Astrocyte of the spinal cord (primary cell): ENCODE measurements at regions not wholly inside any gene's neighbourhood (a gene's known extent, or its start where the extent isn't known, plus 50 kb on each side); places are given as distances from the start of the nearest gene placed in this dataset.

ENCODE experiments used
- DNase-seq: peaks from one replicate; pipeline ENCODE4 v3.0.0; 2011; ENCODE audit warnings: low read depth, low spot score
- H3K4me3 ChIP-seq: 2 replicates; pipeline ENCODE4 v1.5.1; 2011; ENCODE audit warnings: low read depth, mild to moderate bottlenecking, low read length, moderate library complexity
- in situ Hi-C: cut with HindIII; loops from 2 replicates; pipeline ENCODE4 v1.10.0; 2017; ENCODE audit warnings: low sequenced_read_pairs
- TF ChIP-seq, protein P1 (sequence below): IDR thresholded peaks from 2 replicates; pipeline ENCODE4 v1.5.1; 2012; ENCODE audit warnings: low read depth, mild to moderate bottlenecking, low read length, inconsistent platforms

DNA sequence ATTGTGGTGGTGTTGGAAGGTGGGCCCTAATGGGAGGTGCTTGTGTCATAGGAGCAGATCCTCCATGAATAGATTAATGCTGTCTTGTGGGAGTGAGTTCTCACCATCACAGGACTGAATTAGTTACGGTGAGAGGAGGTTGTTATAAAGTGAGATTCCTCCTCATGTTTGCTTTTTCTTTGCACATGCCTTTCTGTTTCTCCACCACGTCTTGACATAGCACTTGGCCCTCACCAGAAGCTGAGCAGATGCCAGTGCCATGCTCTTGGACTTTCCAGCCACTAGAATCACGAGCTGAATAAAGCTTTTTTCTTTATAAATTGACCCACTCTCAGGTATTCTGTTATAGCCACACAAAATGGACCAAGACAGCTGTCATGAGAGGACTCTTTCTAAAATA is 194.8 kb downstream of the PTPRU start:
- H3K4me3 ChIP-seq, result no peak overlapping the region
- DNase-seq, result no peak
- TF ChIP-seq, protein P1, sequence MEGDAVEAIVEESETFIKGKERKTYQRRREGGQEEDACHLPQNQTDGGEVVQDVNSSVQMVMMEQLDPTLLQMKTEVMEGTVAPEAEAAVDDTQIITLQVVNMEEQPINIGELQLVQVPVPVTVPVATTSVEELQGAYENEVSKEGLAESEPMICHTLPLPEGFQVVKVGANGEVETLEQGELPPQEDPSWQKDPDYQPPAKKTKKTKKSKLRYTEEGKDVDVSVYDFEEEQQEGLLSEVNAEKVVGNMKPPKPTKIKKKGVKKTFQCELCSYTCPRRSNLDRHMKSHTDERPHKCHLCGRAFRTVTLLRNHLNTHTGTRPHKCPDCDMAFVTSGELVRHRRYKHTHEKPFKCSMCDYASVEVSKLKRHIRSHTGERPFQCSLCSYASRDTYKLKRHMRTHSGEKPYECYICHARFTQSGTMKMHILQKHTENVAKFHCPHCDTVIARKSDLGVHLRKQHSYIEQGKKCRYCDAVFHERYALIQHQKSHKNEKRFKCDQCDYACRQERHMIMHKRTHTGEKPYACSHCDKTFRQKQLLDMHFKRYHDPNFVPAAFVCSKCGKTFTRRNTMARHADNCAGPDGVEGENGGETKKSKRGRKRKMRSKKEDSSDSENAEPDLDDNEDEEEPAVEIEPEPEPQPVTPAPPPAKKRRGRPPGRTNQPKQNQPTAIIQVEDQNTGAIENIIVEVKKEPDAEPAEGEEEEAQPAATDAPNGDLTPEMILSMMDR, result no peak
- in situ Hi-C loops, result no loop called here

DNA sequence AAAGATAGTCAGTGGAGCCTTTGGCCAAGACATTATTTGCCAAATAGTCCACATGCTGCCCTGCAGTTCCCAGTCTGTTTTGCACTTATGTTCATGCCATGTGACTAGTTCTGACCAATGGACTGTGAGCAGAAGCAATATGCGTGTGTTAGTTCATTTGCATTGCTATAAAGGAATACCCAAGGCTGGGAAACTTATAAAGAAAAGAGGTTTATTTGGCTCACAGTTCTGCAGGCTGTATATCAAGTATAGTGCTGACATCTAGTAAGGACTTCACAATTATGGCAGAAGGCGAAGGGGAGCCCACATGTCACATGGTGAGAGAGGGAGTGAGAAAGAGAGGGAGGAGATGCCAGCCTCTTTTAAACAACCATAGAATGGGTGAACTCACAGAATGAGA is 193.3 kb downstream of the PTPRU start:
- no peak overlapping the region for H3K4me3 ChIP-seq
- TF ChIP-seq, protein P1, result no peak
- no peak for DNase-seq
- in situ Hi-C loops, result no loop called here

DNA sequence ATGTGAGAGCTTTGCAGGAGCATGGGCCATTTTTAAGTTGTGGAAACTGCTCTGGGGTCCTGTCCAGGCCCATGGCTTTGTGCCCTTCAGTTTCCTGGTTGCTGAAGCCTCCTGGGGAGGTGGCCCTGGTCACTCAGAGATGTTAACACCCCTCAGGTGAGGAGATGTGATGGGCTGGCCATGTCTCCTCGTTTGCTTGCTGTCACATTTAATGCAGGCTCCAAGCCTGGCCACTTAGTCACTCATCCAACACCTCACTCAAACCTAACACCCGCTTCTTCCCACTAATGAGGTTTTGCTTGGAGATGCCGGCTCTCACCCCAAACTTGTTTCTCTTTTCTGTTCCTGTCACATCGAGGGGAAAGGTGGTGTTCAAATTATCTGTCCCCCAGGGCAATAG is 192.7 kb downstream of the PTPRU start:
- DNase-seq, result no peak
- in situ Hi-C loops, result no loop called here
- TF ChIP-seq, protein P1, result no peak
- no peak overlapping the region for H3K4me3 ChIP-seq

DNA sequence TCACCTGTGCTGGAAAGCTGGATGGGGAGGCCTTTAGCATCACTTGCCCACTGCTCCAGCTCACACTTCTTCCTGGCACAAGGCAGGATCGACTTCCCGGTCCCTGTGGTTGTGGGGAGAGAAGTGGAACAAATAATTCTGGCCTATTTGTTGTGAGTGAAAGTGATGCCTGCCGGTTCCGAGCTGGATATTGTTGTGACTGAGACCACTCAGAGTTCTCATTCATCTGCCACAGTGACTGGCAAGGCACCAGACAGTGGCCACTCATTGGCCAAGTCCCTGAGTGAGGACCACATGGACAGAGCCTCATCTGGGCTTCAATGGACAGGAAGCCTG is 191.9 kb downstream of the PTPRU start:
- TF ChIP-seq, protein P1, result no peak
- H3K4me3 ChIP-seq, result no peak overlapping the region
- no peak for DNase-seq
- in situ Hi-C loops, result no loop called here

DNA sequence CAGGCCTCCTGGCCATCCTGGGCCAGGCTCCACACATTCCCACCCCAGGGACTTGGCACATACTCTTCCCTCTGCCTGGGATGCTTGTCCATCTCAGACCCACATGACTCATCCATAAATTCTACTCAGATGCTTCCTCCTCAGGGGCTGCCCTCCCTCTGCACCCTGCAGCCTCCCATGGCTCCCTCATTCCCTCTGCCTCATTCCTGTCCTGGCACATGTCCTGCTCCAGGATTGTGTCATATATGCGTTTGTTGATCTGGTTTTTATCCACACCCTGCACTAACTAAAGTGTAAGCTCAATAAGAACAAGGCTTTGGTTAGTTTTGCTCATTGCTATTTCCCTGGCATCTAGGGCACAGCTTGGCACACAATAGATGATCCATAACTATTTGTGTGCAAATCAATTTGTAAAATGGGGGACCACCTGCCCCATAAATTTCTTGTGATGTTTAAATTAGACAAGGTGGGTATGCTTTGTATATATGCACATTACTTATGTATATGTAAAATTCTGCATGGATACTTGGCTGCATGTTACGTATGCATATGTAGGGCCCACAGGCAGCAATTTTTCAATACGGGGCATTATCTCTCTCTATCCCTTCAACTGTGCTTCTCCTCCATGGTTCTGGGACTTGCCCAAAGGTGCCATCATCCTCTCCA is 191.4 kb downstream of the PTPRU start:
- DNase-seq, result no peak
- TF ChIP-seq, protein P1, result no peak
- in situ Hi-C loops, result no loop called here
- no peak overlapping the region for H3K4me3 ChIP-seq

DNA sequence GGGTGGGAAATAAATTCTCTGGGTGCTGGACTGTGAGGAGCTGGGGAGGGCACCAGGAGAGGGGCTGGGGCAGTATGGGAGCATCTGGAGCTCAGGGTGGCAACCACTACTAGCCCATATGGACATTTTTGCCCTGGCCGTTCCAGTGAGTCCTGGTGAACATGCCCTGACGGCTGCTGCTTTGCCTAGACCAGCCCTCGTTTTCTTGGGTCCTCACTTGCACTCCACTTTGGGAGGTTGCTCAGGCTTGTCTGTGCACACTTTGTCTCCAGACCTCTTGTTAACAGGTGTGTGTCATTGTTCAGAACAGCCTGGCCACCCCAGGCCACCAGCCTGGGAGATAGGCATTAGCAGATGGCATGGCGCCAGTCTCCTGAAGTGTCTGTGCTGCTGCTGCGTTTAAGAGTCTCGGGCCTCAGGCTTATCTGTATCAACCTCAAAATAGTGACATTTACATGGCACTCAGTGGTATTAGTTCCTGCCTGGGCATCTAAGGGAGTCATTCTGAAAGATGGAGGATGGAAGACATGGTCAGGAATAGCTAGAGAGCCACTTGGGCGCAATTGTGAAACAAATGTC is 190.5 kb downstream of the PTPRU start:
- TF ChIP-seq, protein P1, result no peak
- no peak for DNase-seq
- in situ Hi-C loops, result no loop called here

More for the DNA sequence above, 190.5 kb downstream of the PTPRU start:
- no peak overlapping the region for H3K4me3 ChIP-seq
